ENCODE measurements at regions not wholly inside any gene's neighbourhood (a gene's known extent, or its start where the extent isn't known, plus 50 kb on each side); places are given as distances from the start of the nearest gene placed in this dataset.
A peak's percentile ranks its signal among the peaks of the same experiment; 100 is the strongest.

DNA sequence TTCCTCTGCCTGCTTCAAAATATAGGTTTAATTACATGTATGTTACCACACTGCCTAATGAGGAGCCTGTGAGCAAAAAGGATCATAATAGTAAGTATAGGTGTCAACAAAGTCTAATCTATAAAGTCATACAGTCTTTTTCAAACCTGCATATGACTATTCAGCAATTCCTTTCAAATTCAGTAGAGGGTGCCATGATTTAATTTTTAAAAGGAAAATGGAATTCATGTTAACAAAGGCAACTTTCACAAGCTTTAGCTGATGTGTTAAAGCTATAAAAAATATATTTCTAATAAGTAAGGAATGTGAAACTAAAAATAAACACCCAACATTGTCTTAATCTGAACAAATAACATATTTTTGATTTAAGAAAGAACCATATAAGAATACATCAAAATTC lies 52.1 kb downstream of the MPP7 start:
- no peak for DNase-seq (ENCODE audit: low read depth in 2 of 2)

DNA sequence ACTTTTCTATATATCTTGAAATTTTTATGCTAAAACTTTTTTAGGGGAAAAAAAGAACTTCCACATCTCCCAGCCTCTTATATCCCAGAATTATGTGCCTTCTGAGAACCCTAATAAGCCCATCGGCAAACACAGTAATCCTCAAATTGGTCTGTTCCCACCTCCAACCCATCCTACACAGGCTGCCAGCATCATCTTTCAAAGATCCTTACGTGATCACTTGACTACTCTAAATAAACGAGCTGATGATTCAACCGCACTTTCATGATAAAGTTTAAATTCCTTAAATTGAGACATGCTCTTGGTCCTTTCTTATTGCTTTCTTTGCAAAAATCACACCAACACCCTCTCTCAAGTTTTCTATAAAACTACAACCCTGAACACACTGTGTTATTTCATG lies 52.5 kb downstream of the MPP7 start:
- no peak for DNase-seq (ENCODE audit: low read depth in 2 of 2)

DNA sequence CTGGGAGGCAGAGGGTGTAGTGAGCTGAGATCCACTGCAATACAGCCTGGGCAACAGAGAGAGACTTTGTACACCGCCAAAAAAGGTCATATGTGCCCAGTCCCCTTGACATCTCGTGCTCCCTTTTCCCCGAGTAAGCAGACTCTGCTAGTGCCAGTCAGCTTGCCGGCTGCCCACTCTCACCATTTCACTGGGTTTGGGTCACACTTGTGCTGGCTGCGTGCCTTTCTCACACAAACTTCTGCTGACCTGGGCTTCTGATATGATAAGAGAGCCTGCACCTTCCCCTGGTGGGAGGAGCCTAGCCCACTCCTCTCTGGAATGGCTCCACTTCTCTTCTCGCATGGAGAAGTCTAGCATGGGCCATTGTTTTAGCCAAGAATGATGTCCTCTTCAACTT lies 53.4 kb downstream of the MPP7 start:
- DNase-seq (ENCODE audit: low read depth in 2 of 2): no peak

DNA sequence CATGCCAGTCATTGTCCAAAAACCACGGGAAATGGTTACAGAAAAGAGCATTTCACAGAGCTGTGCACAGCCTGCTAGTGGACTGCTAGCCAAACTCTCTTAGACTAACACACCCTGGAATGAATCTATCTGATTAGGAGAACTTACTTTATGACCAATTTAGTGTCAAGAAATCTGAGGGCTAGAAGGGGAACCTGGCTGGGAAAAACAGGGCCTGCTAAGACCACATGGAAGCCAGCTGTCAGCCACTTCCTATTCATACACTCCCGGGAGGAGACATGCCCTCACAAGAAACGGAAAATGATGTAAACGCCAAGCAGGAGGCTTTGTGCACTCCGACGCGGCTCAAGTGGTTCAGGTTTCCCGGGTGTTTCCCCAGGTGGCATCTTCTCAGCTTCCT lies 54.8 kb downstream of the MPP7 start:
- DNase-seq (ENCODE audit: low read depth in 2 of 2): no peak

DNA sequence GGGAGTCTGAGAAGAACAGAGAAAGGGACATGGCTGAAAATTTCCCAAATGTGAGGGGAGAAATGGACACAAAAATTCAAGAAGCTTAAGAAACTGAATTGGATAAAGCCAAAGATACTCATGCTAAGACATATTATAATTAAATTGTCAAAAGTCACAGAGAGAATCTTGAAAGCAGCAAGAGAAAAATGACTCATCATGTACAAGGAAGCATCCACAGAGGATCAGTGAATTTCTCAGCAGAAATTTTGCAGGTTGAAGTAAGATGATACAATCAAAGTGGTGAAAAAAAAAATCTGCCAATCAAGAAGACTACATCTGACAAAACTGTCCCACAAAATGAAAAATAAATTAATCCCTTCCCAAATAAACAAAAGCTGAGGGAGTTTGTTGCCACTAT lies 56.8 kb downstream of the MPP7 start:
- DNase-seq (ENCODE audit: low read depth in 2 of 2): no peak

DNA sequence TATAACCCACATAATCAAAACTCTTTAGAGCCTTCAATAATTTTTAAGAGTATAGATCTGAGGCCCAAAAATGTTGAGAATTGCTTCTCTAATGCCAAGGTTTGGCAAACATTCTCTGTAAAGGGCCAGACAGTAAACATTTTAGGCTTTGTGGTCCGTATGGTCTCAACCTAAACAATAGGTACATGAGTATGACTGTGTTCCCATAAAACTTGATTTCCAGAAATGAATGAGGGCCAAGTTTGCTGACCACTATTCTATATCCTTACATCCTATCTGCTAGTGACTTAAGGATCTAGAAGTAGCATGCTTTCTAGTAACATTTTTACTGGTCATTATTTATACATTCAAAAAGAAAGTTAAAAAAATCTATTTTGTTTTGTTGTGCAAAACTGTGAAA lies 58.9 kb downstream of the MPP7 start:
- no peak for DNase-seq (ENCODE audit: low read depth in 2 of 2)

DNA sequence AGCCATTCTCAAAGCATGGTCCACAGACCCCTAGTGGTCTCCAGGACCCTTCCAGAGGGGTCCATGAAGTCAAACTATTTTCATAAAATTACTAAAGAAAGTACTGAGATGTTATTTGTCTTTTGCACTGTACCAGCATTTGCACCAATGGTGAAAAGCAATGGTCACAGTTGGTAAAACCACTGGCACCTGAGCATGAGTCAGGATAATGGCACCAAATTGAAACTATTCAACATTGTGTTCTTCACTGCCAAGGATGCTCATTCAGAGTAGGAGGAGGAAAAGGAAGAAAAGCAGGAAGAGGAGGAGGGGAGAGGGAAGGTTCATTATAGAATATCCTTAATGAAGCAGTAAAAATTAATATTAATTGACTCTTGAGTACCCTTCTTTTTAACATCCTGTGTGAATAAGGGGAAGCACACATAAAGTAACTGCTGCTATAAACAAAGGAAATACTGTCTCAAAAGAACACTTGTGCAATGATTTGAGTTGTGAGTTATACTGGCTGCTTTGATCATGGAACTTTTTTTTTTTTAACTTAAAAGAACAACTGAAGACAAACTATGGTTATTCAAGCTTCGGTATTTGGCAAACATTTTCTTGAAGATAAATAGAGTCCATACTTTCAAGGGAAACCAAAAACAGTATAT lies 60.2 kb downstream of the MPP7 start:
- DNase-seq (ENCODE audit: low read depth in 2 of 2): no peak

DNA sequence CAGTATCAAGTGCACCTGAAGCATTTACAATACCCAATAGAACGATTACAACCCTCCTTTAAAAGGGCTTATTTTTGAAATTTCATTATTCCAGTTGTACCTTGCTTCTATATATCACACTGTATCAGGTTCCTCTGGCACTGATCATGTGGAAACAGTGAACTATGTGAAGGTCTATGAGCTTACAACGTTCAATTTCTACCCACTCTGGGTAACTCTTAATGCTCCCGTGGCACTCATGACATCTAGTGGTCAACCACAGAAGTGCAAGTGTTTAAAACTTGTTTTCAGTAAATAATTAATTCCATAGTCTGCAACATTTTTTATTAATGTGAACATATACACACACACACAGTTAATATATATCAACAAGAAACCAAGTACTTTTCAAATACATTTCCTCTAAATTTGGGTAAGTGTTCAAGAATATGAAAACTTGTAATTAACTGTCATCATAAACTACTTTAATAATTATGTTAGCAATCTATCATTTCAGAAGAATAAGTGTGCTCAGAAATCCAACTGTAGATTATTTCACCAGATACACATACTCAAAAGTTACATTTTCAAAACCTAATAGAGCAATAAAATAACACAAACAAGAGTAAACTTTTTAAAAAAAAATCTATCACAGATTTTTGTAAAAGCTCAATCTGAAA lies 61.0 kb downstream of the MPP7 start:
- DNase-seq (ENCODE audit: low read depth in 2 of 2): peak in 1 of 2 donors; percentile 10

DNA sequence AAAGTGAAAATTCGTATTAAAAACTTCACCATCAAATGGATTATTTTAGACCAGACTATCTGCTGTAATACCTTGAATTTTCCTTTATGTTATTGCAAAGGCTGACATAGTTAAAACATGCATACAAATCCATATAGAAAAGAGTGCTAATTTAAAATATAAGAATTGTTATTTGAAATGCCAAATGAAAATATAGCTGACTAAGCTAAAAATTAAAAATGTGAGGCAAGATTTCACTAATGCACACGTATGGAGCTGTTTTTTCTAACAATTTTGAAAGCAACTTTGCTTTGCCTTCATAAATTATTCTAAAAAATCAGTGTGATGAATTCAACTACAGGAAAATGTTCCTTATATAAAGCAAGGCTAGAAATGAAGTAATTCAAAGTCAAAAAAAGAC lies 62.5 kb downstream of the MPP7 start:
- no peak for DNase-seq (ENCODE audit: low read depth in 2 of 2)

DNA sequence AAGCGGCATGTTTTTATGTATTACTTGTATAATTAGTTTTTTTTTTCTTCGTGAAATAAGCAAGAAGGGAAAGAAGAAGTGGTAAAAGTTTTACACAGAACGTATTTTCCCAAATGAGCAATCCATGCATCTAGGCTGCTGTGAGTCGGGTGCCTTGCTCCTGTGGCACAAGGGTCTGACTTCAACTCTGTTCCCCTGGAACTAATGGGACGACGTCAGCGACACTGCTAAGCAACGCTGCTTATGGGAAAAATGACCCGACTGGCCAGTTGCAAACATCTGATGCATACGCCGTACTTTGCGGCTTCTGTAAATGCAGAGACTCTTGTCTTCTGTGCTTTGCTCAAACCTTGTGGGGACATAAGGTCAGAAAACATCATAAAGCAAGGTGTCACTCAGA lies 66.3 kb downstream of the MPP7 start:
- DNase-seq (ENCODE audit: low read depth in 2 of 2): no peak

DNA sequence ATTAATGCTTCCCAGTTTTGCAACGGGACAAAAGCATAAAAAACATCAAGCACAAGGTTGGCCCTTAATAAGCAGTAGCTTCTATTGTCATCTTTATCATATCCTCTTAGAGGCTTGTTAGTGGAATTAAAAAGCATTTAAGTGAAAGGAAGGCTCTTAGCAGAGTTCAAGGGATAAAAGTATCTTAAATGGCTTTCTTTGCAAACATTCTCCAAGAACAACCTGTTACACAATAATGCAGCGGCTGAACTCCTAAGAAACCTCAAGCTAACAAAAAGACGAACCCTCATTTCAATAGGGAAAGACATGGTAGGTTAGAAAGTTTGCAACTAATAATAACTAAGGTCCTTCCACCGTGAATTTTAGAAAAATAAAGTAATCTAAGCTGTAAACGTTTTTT lies 82.1 kb downstream of the MPP7 start:
- DNase-seq (ENCODE audit: low read depth in 2 of 2): no peak

DNA sequence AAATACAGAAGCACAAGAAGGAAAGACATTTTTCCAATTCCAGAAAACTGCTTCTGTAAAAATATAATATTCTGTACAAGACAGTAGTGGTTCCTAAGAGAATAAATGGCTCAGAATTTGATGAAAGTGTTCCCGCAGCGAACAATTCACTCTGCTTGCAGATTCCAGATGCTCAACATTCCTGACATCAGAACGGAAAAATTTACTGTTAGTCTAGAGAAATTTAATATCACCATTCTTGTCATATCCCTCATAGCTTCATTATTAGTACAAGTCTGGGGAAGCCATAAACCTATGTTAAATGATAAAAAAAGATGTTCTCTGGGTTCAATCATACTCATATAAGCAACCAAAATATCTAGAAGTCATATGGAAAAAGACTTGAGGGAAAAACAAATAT lies 83.6 kb downstream of the MPP7 start:
- no peak for DNase-seq (ENCODE audit: low read depth in 2 of 2)

DNA sequence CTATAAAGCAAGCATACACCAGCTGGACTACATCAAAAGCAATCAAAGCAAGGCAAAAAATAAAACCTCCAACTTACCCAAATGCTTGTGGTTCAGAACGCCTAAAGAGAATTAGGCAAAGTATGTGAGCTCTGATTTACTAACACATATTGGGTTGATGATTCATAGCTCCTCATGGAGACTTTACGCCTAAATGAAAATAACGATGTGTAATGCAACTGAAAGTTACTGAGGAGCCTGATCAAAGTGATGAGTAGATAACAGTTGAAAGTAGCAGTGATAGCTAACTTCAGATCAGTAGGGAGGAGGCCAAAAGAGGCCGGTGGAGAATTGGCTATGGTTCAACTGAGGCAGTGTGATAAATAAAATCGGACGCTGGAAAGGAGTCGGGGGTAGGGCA lies 85.0 kb downstream of the MPP7 start:
- no peak for DNase-seq (ENCODE audit: low read depth in 2 of 2)

DNA sequence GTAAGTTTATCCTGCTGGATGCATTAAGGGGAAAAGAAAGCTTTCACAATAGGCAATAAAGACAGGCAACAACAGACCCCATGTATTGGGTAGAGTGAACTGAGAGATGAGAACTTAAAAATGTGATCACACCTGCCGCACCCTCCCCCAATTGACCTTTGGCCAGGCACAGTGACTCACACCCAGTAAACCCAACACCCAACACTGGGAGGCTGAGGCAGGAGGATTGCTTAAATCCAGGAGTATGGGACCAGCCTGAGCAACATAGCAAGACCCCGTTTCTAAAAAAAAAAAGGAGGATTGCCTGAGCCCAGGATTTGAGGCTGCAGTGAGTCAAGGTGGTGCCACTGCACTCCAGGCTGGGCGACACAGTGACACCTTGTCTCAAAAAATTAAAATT lies 86.9 kb downstream of the MPP7 start:
- DNase-seq (ENCODE audit: low read depth in 2 of 2): no peak

DNA sequence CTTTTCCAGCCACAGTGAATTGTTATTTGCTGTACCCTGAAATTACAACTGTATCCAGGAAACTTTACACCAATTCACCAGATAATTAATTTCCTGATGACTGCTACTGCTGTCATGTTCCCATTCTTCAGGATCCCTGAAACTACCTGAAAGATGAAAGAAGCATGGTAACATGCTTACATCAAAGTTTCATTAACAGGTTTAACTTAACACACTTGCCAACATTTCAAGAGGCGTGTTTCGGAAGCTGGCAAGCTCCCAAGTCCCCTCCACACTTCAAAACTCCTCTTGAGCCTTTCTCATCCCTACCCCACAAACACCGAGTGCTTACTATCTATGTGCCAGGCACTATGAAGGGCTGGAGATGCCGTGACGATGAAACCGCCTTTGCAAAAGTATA lies 88.6 kb downstream of the MPP7 start:
- no peak for DNase-seq (ENCODE audit: low read depth in 2 of 2)

DNA sequence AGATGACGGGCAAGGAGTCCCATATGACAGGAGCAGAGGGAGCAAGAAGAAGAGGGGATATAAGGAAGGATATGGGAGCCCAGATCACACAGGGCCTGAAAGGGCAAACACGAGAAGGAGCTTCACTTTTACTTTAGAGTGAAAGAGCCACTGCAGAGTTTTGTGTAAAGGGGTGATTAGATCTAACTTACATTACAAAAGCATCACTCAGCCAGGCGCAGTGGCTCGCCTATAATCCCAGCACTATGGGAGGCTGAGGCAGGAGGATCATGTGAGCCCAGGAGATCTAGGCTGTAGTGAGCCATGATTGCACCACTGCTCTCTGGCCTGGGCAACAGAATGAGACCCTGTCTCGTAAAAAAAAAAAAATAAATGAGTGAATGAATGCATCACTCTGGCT lies 91.1 kb downstream of the MPP7 start:
- no peak for DNase-seq (ENCODE audit: low read depth in 2 of 2)

DNA sequence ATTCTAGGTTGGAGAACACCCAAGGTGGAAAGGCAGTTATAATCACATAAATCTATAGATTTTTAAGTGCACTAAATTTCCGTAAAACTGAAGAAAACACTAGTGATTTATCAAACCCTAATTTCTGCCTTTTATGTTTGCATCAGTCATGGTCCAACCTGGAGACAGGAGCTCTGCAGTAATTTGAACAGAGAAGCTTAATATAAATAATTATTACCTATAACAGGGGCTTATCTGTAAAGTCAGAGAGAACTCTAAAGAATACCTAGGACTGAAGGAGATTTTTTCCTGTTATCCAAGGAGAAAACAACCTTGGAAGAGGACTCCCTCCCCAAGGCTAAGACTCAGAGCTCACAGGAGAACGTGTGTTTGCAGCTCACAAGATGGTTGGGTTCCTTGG lies 95.1 kb downstream of the MPP7 start:
- DNase-seq (ENCODE audit: low read depth in 2 of 2): no peak

DNA sequence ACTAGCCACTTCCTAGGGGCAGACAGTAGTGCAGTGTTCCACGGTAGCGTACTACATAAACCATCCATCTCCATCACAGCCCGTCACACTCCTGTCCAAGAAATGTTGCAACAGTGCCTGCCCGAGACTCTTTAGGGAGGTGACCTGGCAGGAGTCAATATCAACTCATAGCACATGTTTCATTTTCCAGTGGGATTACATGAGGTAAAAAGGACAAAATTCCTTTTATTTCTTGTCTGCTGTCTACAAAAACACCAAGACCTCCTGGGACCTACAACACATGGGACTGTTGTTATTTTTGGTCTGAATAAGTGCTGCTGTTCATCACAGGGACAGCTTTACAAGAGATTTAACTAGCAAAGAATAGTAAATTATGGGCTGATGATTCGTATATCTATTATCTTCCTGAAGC lies 99.9 kb downstream of the MPP7 start:
- DNase-seq (ENCODE audit: low read depth in 2 of 2): no peak

DNA sequence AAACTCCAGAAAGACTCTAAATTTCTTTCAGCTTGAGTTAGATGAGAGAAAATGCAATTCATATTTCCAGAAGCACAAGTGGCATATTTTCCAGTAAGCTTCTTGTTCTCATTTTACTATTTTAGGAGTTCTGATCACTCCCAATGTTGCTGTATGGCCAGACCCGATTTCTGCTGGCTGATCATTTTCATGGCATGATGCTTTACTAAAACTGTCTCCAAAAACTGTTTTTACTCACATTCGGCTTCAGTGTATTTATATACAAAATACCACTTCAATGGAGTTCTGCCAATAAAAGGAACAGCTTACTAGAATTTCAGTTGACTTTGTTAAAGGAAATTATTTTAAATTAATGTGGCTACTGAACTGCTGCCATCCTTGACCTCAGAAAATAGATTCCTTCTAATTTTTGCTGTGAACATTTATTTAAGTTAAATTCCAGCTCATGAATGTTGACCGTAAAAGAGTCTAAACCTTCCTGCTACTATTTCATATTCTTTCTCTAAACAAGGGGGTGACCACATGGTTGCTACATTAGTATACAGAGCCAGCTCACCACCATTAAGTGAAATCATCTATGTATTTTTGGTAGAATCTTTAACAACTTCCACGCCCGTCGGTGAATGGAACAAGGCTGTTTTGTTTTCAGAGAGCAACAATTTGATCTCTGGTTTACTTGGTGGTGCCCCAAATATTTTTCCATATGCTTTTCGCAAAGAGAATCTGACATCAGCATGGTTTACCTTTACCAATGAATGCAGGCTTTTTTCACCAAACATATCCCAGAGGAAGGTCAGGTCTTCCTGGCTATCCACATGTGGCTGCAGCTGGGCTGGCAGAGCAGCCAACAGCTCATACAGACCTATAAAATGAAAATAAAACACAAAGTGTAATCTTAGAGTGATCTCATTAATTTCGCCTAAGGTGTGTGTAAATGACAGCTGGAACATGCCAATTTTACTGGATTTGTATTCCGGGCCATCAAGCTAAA lies 101.2 kb downstream of the MPP7 start:
- DNase-seq (ENCODE audit: low read depth in 2 of 2): no peak

DNA sequence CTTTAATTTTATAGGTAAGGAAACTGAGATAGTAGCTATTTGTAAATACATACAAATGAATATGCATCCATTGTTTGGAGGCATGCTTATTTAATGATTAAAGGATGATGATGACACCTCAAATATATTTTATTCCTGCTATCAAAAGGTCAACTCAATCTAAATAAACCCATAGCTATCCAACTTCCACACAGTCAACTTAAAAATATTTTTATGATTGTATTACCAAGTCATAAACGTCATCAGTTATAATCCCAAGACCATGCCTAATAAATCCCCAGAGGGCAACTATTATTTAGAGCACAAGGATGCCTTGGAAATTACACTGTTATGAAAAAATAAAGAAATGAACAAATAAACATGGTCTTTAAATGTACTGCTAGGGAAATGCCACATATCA lies 102.1 kb downstream of the MPP7 start:
- no peak for DNase-seq (ENCODE audit: low read depth in 2 of 2)

DNA sequence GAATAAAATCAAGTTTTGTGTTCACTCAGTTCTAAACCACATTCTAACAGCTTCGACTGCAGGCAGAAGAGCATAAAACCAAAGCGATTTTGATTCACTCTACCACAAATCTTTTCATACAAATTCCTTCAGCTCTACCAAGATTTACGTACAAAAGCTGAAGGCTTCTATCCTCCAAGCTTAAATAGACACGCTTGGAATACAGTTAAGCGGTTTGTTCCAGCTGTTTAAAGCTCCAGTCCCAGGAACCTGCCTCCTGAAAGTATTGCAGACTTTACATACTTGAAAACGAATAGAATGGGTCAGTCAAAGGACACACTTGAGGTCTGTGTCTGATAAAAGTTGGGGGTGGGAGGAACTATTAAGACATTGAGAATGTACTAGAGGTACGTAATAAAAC lies 102.9 kb downstream of the MPP7 start:
- no peak for DNase-seq (ENCODE audit: low read depth in 2 of 2)

DNA sequence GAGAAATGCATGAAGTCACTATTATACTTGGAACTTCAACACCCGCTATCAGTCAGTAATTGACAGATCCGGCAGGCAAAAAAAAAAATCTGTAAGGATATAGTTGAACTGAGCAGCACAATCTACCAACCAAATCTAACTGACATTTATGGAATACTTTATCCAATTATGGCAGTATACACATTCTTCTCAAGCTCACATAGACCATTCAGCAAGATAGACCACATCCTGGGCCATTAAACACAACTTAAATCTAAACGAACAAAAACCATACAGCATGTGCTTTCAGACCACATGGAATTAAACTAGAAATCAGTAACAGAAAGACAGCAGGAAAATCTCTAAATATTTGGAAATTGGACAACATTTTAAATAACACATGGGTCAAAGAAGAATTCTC lies 112.7 kb downstream of the MPP7 start:
- DNase-seq (ENCODE audit: low read depth in 2 of 2): no peak

DNA sequence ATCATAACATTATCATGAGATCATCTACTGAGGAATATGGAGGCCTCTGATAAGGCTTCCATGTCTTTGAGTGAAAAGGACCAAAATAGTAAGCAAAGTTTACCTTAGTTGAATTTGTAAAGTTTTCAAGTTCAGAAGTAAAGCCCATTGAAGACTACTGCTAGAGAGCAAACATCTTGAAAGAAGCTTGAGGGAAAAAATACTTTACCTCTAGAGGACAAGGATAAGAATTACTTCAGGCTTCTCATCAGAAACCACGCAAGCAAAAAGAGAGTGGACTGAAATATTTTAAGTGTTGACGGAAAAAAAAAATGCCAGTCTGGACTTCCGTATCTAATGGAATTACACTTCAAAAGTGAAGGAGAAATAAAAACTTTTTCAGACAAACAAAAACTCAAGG lies 114.3 kb downstream of the MPP7 start:
- DNase-seq (ENCODE audit: low read depth in 2 of 2): no peak

All from stimulated activated CD8-positive, alpha-beta memory T cell treated with anti-CD3 and anti-CD28 coated beads, Interleukin-15, amount 100 ng/mL, for 4 hours (primary cell).